GM21423 (cell line): ENCODE measurements at regions not wholly inside any gene's neighbourhood (a gene's known extent, or its start where the extent isn't known, plus 50 kb on each side); places are given as distances from the start of the nearest gene placed in this dataset.
"Not testable (repeated sequence)": the region's sequence is repeated elsewhere in the genome, so short reads cannot be mapped to it uniquely, and the experiment has no call there.

Experiments used
- ATAC-seq: cut with Tn5 transposase; IDR thresholded peaks from one replicate; pipeline ENCODE4 v1.9.1; 2021; ENCODE audit warnings: mild to moderate bottlenecking, moderate library complexity; ENCODE audit not compliant: unreplicated experiment

DNA sequence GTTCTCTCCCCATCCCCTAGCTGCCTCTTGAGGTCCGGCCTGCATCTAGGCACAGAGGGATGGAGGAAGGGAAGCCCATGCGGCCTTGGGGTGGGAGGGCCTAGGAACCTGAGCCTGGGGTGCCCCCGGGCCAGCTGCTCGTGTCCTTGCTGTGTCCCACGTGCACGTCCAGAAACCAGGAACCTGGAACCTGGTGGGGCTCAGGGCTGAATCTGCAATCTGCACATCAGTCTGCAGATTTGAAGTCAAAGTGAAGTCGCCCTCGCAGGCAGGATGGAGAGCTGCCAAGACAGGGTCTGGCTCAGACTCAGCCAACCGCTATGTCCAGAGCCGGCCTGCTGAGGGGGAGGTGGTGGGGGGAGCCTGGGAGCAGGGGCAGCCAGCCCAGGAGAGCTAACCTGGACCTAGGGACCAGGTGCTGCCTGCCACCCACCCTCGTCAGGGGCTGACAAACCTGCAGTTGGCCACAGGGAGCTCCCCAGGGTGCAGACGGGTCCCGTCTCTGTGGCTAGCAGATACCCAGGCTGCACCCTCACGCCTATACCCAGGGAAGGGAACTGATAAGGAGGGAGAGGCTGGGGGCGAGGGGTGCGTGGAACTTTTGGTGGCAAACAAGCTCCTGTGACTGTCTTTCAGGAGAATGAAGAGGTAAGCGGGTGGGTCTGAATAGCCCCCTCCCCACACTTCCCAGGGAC lies 103.5 kb upstream of the SIMC1 start:
- ATAC-seq: no peak

- ATAC-seq: not testable (repeated sequence)
These were observed 98.1 kb upstream of the SIMC1 start for GRCh38 chr5:176140138-176140537.

- ATAC-seq: no peak
These were observed 93.7 kb upstream of the SIMC1 start for GRCh38 chr5:176144508-176144907.

GRCh38 chr5:176149948-176150347 lies 88.3 kb upstream of the SIMC1 start:
- ATAC-seq: not testable (repeated sequence)

GRCh38 chr5:176151281-176151680 lies 86.9 kb upstream of the SIMC1 start:
- no peak for ATAC-seq

DNA sequence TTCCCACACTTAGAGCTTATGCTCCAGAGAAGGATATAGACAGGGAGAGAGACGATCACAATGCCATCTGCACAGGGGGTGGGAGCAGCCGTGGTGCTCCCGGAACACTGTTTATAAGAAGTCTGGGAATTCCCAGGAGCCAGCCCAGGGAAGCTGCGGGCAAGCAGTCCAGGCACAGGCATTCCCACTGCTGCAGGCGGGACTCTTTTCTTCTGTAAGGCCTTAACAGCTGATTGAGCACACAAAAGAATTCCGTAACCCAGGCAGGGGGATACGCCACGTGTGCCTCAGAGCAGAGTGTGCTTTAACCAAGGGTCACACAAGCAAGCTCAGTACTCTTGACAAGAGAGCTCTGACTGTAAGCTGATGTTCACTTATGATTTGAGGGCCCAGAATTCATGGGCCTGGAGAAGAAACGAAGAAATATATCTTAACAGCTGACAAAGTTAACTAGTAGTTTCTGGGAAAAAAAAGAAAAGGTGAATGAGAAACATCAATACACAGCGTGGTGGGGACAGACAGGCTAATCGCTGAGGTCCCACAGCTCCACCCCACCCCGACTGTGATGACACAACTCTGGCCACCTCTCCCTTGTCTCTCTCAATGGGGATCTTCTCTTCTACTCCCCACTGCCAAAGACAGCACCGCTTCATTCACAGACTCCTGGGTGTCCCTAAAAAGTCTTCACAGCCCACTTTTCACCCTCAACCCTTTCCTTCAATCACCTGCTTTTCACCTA lies 85.9 kb upstream of the SIMC1 start:
- no peak for ATAC-seq

GRCh38 chr5:176152930-176153311 lies 85.3 kb upstream of the SIMC1 start:
- no peak for ATAC-seq

GRCh38 chr5:176153741-176154140 lies 84.5 kb upstream of the SIMC1 start:
- ATAC-seq: no peak

DNA sequence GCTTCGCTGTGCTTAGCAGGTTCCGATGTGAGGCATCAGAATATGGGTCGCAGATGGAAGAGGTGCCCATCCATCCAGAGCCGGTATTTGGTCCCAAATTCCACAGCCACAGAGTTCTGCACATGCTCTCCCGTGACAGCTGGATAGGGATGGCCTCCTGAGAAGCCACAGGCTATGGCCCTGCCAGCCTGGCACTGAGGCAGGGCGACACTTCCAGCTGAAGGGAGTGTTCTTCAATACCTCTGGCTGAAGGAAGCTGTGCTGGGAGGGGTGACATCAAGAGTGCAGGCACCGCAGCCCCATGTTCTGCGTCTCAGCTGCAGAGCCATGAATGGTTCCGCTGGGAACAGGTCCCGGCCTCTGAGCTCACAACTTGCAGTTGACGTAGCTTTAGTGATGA lies 83.4 kb upstream of the SIMC1 start:
- no peak for ATAC-seq

- no peak for ATAC-seq
These were observed 82.3 kb upstream of the SIMC1 start for GRCh38 chr5:176155922-176156359.

- ATAC-seq: no peak
These were observed 80.6 kb upstream of the SIMC1 start for GRCh38 chr5:176157656-176158055.

DNA sequence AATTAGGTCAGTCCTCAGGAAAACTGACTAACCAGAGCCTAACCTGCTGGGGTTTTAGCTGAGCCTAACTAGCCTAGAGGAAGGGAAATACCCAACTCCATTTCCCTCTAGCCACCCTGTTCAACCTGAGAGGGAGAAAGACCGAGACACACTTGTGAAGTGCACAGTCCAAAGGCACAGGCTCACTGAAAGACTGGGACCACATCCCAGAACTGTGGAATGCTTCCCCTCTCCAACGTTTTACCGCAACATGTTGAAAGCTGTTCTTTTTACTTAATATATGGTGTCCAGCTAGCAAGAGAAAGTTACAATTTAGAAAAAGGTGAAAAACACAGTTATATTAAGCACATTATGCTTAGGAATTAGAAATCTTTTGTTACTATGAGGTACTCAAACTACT lies 76.8 kb upstream of the SIMC1 start:
- ATAC-seq: no peak

- ATAC-seq: no peak
These were observed 76.0 kb upstream of the SIMC1 start for GRCh38 chr5:176162198-176162597.

DNA sequence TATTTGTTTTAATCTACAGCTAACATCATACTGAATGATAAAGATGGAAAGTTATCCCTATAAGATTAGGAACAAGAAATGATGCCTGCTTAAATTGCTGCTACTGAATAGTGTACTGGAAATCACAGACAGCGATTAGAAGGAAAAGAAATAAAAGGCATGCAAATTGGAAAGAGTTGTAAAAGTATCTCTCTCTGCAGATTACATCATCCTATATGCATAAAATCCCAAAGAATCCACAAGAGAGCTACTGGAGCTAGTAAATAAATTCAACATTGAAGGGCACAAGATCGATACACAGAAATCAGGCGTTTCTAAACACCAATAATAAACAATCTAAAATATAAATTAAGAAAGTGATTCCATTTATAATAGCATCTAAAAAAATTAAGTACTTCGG lies 75.3 kb upstream of the SIMC1 start:
- no peak for ATAC-seq

GRCh38 chr5:176166427-176166826 lies 71.8 kb upstream of the SIMC1 start:
- ATAC-seq: no peak

GRCh38 chr5:176167800-176168199 lies 70.4 kb upstream of the SIMC1 start:
- no peak for ATAC-seq

DNA sequence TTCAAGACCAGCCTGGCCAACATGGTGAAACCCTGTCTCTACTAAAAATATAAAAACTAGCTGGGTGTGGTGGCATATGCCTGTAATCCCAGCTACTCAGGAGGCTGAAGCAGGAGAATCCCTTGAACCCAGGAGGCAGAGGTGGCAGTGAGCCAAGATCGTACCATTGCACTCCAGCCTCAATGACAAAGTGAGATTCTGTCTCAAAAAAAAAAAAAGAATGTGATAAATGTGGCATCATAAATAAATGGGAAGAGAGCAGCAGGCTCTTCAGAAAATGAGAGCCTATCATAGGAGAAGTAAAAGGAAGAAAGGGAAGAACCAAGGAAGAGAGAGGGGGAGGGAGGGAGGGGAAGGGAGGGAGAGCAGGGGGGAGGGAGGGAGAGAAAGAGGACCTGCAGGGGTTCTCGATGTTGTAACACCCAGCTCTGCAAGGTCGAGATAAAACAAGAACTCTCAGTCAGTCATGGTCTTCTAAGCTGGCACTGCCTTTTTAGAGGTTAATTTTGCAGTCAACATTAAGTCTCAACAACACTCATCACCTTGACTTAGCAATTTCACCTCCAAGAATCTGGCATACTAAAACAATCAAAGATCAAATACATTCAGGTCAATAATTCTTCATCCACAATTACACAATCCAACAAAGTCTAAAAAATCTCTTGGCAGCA lies 68.7 kb upstream of the SIMC1 start:
- ATAC-seq: no peak

DNA sequence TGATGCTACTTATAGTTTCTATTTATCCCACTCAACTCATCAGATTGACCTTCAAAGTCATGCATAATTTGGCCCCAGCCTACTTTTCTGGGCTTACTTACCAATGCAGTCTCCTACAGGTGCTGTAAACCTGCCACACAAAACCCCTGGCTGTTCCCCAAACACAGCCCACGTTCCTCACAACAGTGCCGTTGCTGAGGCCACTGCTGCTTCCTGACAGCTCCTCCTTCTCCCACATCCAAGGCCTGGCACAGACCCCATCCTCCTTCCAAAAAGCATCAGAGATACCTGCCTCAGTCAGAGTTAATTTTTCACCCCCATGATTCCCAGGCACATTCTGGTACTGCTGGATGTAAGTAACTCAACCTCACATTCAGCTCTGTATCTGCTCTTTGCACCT lies 68.1 kb upstream of the SIMC1 start:
- ATAC-seq: no peak

GRCh38 chr5:176171171-176171760 lies 67.0 kb upstream of the SIMC1 start:
- ATAC-seq: no peak

DNA sequence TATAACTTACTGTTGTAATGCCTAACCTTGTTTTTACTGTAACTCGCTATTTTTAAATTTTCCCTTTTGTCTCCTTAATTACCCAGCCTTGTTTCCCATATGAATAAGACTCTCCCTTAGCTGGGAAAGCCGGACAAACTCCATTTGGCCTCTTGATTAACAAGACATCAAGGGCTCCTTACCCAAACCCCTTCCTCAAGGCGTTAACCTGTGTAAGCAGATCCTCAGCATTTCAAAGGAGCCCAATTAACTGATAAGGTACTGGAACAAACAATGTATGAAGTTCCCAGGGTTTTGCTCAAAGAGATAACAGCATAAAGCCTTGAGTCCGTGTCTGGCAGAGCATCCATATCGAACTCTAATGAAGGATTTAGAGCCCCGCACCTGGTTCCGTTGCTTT lies 66.0 kb upstream of the SIMC1 start:
- no peak for ATAC-seq

DNA sequence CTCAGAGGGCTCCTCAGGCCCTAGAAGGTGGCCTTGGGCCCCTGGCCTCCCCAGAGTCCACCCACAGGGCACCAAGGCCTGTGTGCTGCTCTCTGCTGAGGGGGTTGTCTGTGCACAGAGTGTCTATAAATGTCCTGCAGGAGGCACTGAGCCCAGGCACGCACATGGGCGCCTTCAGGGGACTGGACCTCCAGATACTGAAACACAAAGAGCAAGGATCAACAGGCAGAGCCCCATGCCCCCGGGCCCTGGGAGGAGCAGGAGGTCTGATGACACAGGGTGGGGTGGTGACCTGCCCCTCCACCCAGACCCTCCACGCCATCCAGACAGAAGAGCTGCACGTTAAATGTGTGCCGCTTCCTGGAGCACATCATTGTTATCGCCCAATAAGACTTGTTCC lies 64.6 kb upstream of the SIMC1 start:
- no peak for ATAC-seq
